Kidney capillary endothelial cell (primary cell): ENCODE measurements at regions not wholly inside any gene's neighbourhood (a gene's known extent, or its start where the extent isn't known, plus 50 kb on each side); places are given as distances from the start of the nearest gene placed in this dataset.
"Not testable (repeated sequence)": the region's sequence is repeated elsewhere in the genome, so short reads cannot be mapped to it uniquely, and the experiment has no call there.

ENCODE experiments used
- DNase-seq: peaks from one replicate; pipeline ENCODE4 v3.0.0-alpha.2; 2018; ENCODE audit warnings: low spot score

DNA sequence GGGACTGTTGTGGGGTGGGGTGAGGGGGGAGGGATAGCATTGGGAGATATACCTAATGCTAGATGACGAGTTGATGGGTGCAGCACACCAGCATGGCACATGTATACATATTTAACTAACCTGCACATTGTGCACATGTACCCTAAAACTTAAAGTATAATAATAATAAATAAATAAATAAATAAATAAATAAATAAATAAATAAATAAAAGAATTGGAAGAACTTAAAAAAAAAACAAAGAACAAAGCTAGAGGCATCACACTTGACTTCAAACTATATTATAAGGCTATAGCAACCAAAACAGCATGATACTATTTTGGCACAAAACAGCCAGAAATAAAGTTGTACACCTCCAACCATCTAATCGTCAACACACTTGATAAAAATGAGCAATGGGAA lies 106.5 kb upstream of the NDST3 start:
- DNase-seq: not testable (repeated sequence)

DNA sequence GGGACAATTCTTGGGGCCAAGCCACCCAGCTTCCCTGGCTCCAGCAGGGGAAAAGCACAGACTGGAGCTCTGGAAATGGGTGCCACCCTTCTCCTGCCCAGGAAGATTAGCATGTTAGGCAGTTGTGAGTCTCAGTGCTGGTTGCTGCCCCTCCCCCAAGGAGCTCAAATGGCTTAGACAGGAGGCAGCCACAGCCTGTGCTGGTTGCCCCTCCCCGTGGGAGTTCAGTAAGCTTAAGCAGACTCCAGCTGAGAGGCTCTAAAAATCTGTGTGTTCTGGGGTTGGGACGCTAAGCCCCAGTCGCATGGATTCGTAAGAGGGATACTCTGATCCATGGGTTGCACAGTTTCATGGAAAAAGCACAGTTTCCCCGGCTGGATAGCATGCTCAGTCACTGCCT lies 92.7 kb upstream of the NDST3 start:
- DNase-seq: no peak

DNA sequence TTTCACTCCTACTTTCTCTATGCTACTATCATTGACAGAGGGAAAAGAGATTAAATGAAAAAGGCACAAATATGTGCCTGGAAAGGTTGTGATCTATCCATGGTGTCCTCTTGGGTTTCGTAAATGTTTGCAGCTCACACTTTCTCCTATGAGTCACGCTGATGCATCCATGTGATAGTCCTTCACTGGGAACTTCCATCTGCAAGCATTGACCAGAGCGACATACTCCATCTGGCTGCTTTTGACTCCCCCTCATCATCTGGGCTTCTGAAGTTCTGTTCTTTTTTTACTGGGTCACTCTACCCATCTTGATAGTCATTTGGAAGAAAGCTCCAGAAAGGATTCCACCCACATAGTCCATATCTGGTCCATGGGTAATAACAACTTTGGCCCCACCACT lies 84.7 kb upstream of the NDST3 start:
- no peak for DNase-seq

DNA sequence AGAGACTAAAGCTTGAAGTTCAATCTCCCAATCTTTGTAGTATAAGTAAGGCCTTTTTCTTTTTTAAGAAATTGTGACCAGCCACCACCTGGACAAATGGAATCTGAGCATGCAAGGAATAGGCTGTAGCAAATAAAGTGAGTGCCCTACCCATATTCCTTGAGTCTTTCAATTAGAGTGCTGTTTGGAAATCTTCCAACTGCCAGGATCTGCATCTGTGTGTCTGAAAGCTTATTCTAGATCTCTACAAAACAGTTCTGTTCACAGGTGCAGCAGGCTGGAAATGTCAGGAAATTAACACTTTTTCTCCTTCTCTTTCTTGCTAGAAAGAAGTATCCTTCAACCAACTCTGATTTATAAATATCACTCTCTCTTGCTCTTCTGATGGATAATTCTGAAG lies 76.7 kb upstream of the NDST3 start:
- DNase-seq: no peak

DNA sequence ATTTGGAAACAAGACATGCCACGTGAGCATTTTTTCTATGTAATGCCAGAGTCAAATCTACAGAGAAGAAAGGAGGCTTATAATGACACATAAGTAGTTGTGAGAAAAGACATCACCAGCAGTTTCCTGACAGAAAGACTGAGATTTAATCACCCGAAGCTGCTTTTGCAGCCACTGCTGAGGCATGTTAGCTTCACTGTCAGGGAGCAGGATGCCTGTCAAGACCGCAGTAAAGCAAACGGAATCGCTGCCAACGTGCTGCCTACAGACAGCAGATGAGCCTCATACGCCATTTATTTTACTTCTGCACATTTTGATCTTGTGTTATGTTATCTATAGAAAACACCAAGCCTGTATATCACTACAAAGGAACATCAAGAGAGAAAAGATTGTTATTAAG lies 68.7 kb upstream of the NDST3 start:
- no peak for DNase-seq

DNA sequence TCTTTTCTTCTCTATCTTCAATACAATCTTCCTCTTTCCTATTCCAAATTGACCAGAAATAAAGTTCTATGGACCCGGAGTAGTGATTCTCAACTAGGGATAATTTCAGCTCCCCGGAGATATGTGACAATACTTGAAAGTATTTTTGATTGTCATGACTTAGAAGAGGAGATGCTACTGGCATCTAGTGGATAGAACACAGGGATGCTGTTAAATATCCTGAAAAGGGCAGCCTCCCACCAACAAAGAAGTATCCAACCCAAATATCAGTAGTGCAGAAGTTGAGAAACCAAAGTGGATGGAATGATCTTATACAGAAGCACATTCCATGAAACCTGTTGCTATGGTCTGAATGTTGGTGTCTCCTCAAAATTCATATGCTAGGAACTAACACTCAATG lies 65.7 kb upstream of the NDST3 start:
- no peak for DNase-seq

DNA sequence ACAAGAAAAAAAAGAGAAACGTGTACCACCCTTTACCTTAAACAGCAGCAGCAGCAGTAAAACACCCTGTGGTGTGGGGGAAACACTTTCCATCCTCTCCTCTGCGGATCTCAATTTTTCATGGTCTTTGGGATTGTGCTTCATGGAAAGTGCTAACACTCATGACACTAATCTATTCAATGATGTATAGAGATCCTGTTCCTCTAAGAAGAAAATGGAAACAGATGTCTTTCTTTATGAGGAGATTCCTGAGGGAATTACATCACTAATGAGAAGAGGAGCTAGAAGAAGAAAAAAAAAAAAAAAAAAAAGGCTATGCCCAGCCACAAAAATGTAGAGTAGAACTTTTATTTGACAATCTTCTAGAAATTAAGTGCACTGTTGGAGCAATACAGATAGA lies 62.9 kb upstream of the NDST3 start:
- no peak for DNase-seq

DNA sequence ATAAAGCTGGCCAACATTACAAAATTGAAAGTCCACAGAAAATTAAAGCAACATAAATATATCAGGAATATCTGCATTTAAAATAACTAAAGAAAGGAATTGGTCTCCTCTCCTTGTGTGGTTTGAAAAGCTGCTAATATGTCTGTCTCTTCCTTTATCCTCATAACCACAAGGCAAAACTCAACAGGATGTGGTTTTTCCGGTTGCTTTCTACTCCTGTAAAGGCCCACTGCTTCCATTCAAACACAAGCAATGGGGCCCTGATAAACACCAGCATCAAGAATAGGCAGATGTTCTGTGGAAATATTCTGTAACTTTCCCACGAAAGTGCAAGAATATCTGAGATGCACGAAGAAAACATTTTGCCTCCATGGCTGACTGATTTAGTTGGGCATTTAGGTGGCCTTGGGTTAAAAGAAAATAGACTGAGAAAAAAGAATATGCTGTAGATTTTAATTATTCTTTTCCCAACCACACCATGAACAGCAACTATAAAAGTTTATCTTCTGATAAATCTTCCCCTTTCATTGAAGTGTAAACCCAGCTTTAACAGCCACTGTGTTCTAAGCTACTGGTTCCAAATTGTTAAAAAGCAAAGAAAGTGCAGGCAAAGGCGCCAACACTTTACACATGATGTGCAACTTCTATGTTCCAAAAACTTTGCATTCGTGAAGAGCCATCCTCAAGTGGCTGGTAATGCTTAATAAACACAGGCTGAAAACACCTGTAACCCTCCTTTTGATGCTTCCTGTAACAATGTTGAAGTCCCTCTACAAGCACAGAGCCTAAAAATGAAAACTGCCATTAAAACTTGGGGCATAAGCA lies 50.5 kb upstream of the NDST3 start:
- DNase-seq: peak; percentile 3

DNA sequence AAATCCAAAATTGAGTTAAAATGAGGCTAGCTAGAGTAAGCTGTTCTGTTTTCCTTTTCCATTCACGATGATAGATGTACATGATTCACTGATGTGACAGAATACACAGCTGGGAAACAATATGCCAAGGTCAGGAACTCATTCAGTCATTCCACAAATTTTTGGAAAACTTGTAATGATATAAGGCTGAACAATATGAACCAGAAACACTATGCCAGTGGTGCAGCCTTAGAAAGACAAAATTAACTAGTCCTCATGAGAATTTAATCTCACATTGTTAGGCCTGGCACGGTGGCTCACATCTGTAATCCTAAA lies 50.0 kb upstream of the NDST3 start:
- DNase-seq: no peak
